HEK293 (cell line): ENCODE measurements at regions not wholly inside any gene's neighbourhood (a gene's known extent, or its start where the extent isn't known, plus 50 kb on each side); places are given as distances from the start of the nearest gene placed in this dataset.

Source experiments
- CTCF ChIA-PET: fragments of 350-600 bp; formaldehyde crosslinking; extraction: SDS; loops from one replicate; lab custom pipeline; 2021; ENCODE audit warnings: antibody characterized with exemption; lab: Yijun Ruan, JAX
- POLR2A ChIA-PET: fragments of 300-600 bp; formaldehyde crosslinking; extraction: SDS; loops from one replicate; lab custom pipeline; 2020; ENCODE audit warnings: antibody characterized with exemption, inconsistent platforms; lab: Yijun Ruan, JAX
- H3K27ac ChIP-seq: fragments of 200-500 bp; sonication (Bioruptor generic); 2 replicates; pipeline ENCODE4 v1.5.1; 2014; ENCODE audit warnings: low read depth, low read length, control low read depth, inconsistent platforms; ENCODE audit errors: extremely low read depth
- H3K36me3 ChIP-seq, 2 experiments: fragments of 200-500 bp in 1 of 2; sonication (Bioruptor generic) in 1 of 2; 1 replicate in 1 of 2; 2 replicates in 1 of 2; pipeline ENCODE4 v1.5.1; 2014 to 2017; ENCODE audit warnings: inconsistent platforms in 2 of 2, low read length in 2 of 2; ENCODE audit not compliant: control insufficient read depth in 2 of 2, insufficient read depth in 1 of 2
- H3K4me1 ChIP-seq: fragments of 200-500 bp; sonication (Bioruptor generic); 2 replicates; pipeline ENCODE4 v1.5.1; 2014; ENCODE audit warnings: mild to moderate bottlenecking, low read length, inconsistent platforms; ENCODE audit not compliant: control insufficient read depth, insufficient read depth
- H3K4me3 ChIP-seq: 2 replicates; pipeline ENCODE4 v1.5.1; 2011; ENCODE audit warnings: low read depth, mild to moderate bottlenecking, control low read depth, low read length, moderate library complexity
- H3K9me3 ChIP-seq: fragments of 200-500 bp; sonication (Bioruptor generic); 2 replicates; pipeline ENCODE4 v1.5.1; 2014; ENCODE audit warnings: low read depth, low read length, inconsistent platforms; ENCODE audit not compliant: control insufficient read depth, insufficient read depth
- KLF8 ChIP-seq: fragments of 450-650 bp; formaldehyde crosslinking; IDR thresholded peaks from 2 replicates; pipeline ENCODE4 v1.5.1; 2016; ENCODE audit warnings: missing biosample characterization, missing genetic modification characterization
- PRDM1 ChIP-seq: fragments of 450-650 bp; formaldehyde crosslinking; IDR thresholded peaks from 2 replicates; pipeline ENCODE4; 2016; ENCODE audit warnings: missing biosample characterization, missing genetic modification characterization
- PRDM10 ChIP-seq: fragments of 450-650 bp; formaldehyde crosslinking; IDR thresholded peaks from 2 replicates; pipeline ENCODE4 v1.5.1; 2016; ENCODE audit warnings: missing biosample characterization, missing genetic modification characterization
- SP2 ChIP-seq: fragments of 450-650 bp; formaldehyde crosslinking; IDR thresholded peaks from 2 replicates; pipeline ENCODE4 v1.5.1; 2016; ENCODE audit warnings: missing biosample characterization, missing genetic modification characterization
- YY2 ChIP-seq: fragments of 450-650 bp; formaldehyde crosslinking; IDR thresholded peaks from 2 replicates; pipeline ENCODE4 v1.5.1; 2016; ENCODE audit warnings: missing biosample characterization, missing genetic modification characterization
- ZBTB17 ChIP-seq: fragments of 450-650 bp; formaldehyde crosslinking; IDR thresholded peaks from 2 replicates; pipeline ENCODE4 v1.5.1; 2016; ENCODE audit warnings: missing biosample characterization, missing genetic modification characterization
- ZFP3 ChIP-seq: fragments of 450-650 bp; formaldehyde crosslinking; IDR thresholded peaks from 2 replicates; pipeline ENCODE4 v1.5.1; 2016; ENCODE audit warnings: low read depth, missing biosample characterization, missing genetic modification characterization
- ZNF114 ChIP-seq: fragments of 450-650 bp; formaldehyde crosslinking; IDR thresholded peaks from 2 replicates; pipeline ENCODE4 v1.5.0; 2017; ENCODE audit warnings: missing biosample characterization, missing genetic modification characterization
- ZNF169 ChIP-seq: fragments of 450-650 bp; formaldehyde crosslinking; IDR thresholded peaks from 2 replicates; pipeline ENCODE4 v1.5.1; 2016; ENCODE audit warnings: missing biosample characterization, missing genetic modification characterization
- ZNF174 ChIP-seq: fragments of 450-650 bp; formaldehyde crosslinking; IDR thresholded peaks from 2 replicates; pipeline ENCODE4 v1.5.0; 2017; ENCODE audit warnings: missing biosample characterization, mild to moderate bottlenecking, missing genetic modification characterization
- ZNF223 ChIP-seq: fragments of 450-650 bp; formaldehyde crosslinking; IDR thresholded peaks from 2 replicates; pipeline ENCODE4 v1.5.1; 2016; ENCODE audit warnings: missing biosample characterization, missing genetic modification characterization
- ZNF274 ChIP-seq, 2 experiments: fragments of 200-500 bp in 1 of 2; fragments of 450-650 bp in 1 of 2; sonication (Bioruptor generic) in 1 of 2; formaldehyde crosslinking in 1 of 2; IDR thresholded peaks; 2 replicates each; pipeline versions ENCODE4 v1.5.1 to v1.6.1; 2014 to 2016; ENCODE audit warnings: borderline replicate concordance in 1 of 2, inconsistent platforms in 1 of 2, low read length in 1 of 2, missing biosample characterization in 1 of 2, missing genetic modification characterization in 1 of 2
- ZNF416 ChIP-seq: fragments of 450-650 bp; formaldehyde crosslinking; IDR thresholded peaks from 2 replicates; pipeline ENCODE4 v1.5.1; 2016; ENCODE audit warnings: missing biosample characterization, missing genetic modification characterization
- ZNF501 ChIP-seq: fragments of 450-650 bp; formaldehyde crosslinking; IDR thresholded peaks from 2 replicates; pipeline ENCODE4 v1.5.1; 2016; ENCODE audit warnings: missing biosample characterization, missing genetic modification characterization
- ZNF529 ChIP-seq: fragments of 450-650 bp; formaldehyde crosslinking; IDR thresholded peaks from 2 replicates; pipeline ENCODE4 v1.5.1; 2017; ENCODE audit warnings: missing genetic modification characterization, missing biosample characterization; ENCODE audit not compliant: insufficient replicate concordance
- ZNF530 ChIP-seq: fragments of 450-650 bp; formaldehyde crosslinking; IDR thresholded peaks from 2 replicates; pipeline ENCODE4 v1.5.1; 2016; ENCODE audit warnings: low read depth, missing biosample characterization, missing genetic modification characterization
- ZNF624 ChIP-seq: fragments of 450-650 bp; formaldehyde crosslinking; IDR thresholded peaks from 2 replicates; pipeline ENCODE4 v1.5.1; 2017; ENCODE audit warnings: missing biosample characterization, missing genetic modification characterization
- TF ChIP-seq, protein P1 (sequence below): fragments of 450-650 bp; formaldehyde crosslinking; IDR thresholded peaks from 2 replicates; pipeline ENCODE4 v1.5.1; 2016; ENCODE audit warnings: missing biosample characterization, missing genetic modification characterization
- TF ChIP-seq, protein P2 (sequence below): fragments of 450-650 bp; formaldehyde crosslinking; IDR thresholded peaks from 2 replicates; pipeline ENCODE4 v1.5.1; 2016; ENCODE audit warnings: missing biosample characterization, missing genetic modification characterization, low read depth

DNA sequence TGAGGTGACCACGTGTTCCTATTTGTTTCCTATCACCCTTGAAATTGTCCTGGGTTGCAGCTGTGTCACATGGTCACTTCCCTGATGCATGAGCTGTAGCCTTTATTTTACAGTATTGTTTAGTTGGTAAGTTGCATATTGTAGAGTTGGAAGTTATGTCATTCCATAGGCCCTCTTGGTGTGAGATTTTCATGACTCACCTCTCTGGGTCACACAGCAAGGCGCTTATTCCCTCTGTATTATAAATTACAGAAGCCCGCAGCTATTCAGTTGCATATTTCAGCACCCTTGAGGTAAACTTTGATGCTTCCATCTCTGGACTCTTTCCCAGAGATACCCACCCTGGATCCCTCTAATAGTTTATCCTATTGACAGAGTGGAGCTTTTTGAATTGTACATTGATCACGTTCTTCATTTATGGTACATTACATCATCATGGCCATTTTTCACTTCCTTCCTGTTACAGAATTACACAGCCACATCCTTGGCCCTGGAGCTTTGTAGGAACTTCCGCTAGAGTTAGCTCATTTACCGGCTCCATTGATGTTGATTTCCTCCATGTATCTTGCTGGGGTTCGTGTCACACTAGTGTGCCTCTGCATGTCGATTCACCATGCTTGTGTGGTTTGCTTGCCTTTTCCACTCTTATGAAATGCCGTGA, 543.1 kb upstream of the RGMA start (continued):
- TF ChIP-seq, protein P1, sequence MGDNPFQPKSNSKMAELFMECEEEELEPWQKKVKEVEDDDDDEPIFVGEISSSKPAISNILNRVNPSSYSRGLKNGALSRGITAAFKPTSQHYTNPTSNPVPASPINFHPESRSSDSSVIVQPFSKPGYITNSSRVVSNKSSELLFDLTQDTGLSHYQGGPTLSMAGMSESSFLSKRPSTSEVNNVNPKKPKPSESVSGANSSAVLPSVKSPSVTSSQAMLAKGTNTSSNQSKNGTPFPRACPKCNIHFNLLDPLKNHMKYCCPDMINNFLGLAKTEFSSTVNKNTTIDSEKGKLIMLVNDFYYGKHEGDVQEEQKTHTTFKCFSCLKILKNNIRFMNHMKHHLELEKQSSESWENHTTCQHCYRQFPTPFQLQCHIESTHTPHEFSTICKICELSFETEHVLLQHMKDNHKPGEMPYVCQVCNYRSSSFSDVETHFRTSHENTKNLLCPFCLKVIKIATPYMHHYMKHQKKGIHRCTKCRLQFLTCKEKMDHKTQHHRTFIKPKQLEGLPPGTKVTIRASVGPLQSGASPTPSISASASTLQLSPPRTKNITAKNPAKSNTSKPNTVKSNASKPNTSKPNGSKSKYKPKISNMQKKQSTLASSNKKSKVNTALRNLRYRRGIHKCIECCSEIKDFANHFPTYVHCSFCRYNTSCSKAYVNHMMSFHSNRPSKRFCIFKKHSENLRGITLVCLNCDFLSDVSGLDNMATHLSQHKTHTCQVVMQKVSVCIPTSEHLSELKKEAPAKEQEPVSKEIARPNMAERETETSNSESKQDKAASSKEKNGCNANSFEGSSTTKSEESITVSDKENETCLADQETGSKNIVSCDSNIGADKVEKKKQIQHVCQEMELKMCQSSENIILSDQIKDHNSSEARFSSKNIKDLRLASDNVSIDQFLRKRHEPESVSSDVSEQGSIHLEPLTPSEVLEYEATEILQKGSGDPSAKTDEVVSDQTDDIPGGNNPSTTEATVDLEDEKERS (tag by site-specific recombination): no peak
- TF ChIP-seq PRDM1: no peak
- no peak for TF ChIP-seq ZNF274 (IDR thresholded peaks at IDR 0.05; ENCODE audit: low read length)
- TF ChIP-seq ZNF274 (tag by site-specific recombination; IDR thresholded peaks at IDR 0.05; ENCODE audit: borderline replicate concordance): no peak
- TF ChIP-seq ZNF530 (tag by site-specific recombination): no peak
- no peak for TF ChIP-seq ZNF416
- no peak for TF ChIP-seq ZNF169 (tag by site-specific recombination)
- TF ChIP-seq ZNF174 (tag by site-specific recombination): no peak
- TF ChIP-seq, protein P2, sequence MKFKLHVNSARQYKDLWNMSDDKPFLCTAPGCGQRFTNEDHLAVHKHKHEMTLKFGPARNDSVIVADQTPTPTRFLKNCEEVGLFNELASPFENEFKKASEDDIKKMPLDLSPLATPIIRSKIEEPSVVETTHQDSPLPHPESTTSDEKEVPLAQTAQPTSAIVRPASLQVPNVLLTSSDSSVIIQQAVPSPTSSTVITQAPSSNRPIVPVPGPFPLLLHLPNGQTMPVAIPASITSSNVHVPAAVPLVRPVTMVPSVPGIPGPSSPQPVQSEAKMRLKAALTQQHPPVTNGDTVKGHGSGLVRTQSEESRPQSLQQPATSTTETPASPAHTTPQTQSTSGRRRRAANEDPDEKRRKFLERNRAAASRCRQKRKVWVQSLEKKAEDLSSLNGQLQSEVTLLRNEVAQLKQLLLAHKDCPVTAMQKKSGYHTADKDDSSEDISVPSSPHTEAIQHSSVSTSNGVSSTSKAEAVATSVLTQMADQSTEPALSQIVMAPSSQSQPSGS: no peak
- TF ChIP-seq ZNF529 (tag by site-specific recombination): no peak
- TF ChIP-seq ZNF223 (tag by site-specific recombination): no peak
- no peak for TF ChIP-seq ZBTB17 (tag by site-specific recombination)
- no peak for TF ChIP-seq KLF8
- TF ChIP-seq SP2 (tag by site-specific recombination): no peak

DNA sequence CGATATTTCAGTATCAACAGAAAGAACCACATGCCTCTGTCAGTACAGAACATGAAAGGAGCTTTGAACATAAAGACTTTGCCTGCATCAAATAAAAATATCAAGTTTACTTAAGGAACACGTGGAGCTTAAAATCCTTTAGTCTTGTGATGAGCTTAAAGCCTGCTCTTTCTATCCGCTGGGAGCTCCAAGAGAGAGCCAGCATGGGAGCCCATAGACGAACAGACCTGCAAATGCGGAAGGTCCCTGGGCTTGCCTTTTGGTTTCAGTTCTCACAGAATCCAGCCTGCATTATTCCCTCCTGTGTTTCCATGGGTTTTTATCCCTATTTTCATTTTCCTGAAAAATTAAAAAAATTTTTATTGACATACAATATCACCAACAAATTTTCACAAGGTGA, 530.6 kb upstream of the RGMA start:
- Histone ChIP-seq H3K4me3 (no peak overlapping the region), H3K27ac (no peak overlapping the region), H3K4me1 (peaks cover 5% of the 10 kb centered on the region; the same call in 1 of the 2 replicates), H3K36me3 (no peaks in the 10 kb centered on the region), H3K9me3 (no peaks in the 10 kb centered on the region)
- TF ChIP-seq PRDM10 (tag by site-specific recombination) (no peak), YY2 (no peak), ZNF624 (no peak), ZNF501 (tag by site-specific recombination) (no peak), ZFP3 (tag by site-specific recombination) (no peak), ZNF114 (tag by site-specific recombination) (no peak)
- CTCF ChIA-PET: interaction anchor here (0.6 to 1.1 kb wide), 2 partner anchors 349 to 500 kb away, joined by 3 read pairs; no protein-coding TSS in a partner anchor
- POLR2A ChIA-PET: no interaction called here
